ENCODE measurements at regions not wholly inside any gene's neighbourhood (a gene's known extent, or its start where the extent isn't known, plus 50 kb on each side); places are given as distances from the start of the nearest gene placed in this dataset.
"Not testable (repeated sequence)": the region's sequence is repeated elsewhere in the genome, so short reads cannot be mapped to it uniquely, and the experiment has no call there.

GRCh38 chr2:209269024-209269423 lies 154.8 kb upstream of the MAP2 start:
- TF ChIP-seq CTCF (IDR thresholded peaks at IDR 0.05; ENCODE audit: borderline replicate concordance, insufficient read depth, low read depth, low read length) = no peak
- no peak overlapping the region for H3K4me3 ChIP-seq (ENCODE audit: low read depth, low read length)

GRCh38 chr2:209276000-209276399 lies 147.8 kb upstream of the MAP2 start:
- no peak for TF ChIP-seq CTCF (IDR thresholded peaks at IDR 0.05; ENCODE audit: borderline replicate concordance, insufficient read depth, low read depth, low read length)
- no peak overlapping the region for H3K4me3 ChIP-seq (ENCODE audit: low read depth, low read length)

- TF ChIP-seq CTCF (IDR thresholded peaks at IDR 0.05; ENCODE audit: borderline replicate concordance, insufficient read depth, low read depth, low read length) = no peak
- no peak overlapping the region for H3K4me3 ChIP-seq (ENCODE audit: low read depth, low read length)
These were observed 146.4 kb upstream of the MAP2 start for GRCh38 chr2:209277444-209277843.

GRCh38 chr2:209298601-209299000 lies 125.2 kb upstream of the MAP2 start:
- no peak for TF ChIP-seq CTCF (IDR thresholded peaks at IDR 0.05; ENCODE audit: borderline replicate concordance, insufficient read depth, low read depth, low read length)
- H3K4me3 ChIP-seq (ENCODE audit: low read depth, low read length) = no peak overlapping the region

- H3K4me3 ChIP-seq (ENCODE audit: low read depth, low read length) = not testable (repeated sequence)
These were observed 124.4 kb upstream of the MAP2 start for GRCh38 chr2:209299478-209299877.

GRCh38 chr2:209300766-209301165 lies 123.1 kb upstream of the MAP2 start:
- not testable (repeated sequence) for H3K4me3 ChIP-seq (ENCODE audit: low read depth, low read length)

- H3K4me3 ChIP-seq (ENCODE audit: low read depth, low read length) = no peak overlapping the region
- no peak for TF ChIP-seq CTCF (IDR thresholded peaks at IDR 0.05; ENCODE audit: borderline replicate concordance, insufficient read depth, low read depth, low read length)
These were observed 118.8 kb upstream of the MAP2 start for GRCh38 chr2:209305026-209305425.

GRCh38 chr2:209305746-209306196 lies 118.1 kb upstream of the MAP2 start:
- no peak overlapping the region for H3K4me3 ChIP-seq (ENCODE audit: low read depth, low read length)

More at GRCh38 chr2:209305746-209306196, 118.1 kb upstream of the MAP2 start:
- no peak for TF ChIP-seq CTCF (IDR thresholded peaks at IDR 0.05; ENCODE audit: borderline replicate concordance, insufficient read depth, low read depth, low read length)

Measured in GM12875 (cell line).